ENCODE measurements at regions not wholly inside any gene's neighbourhood (a gene's known extent, or its start where the extent isn't known, plus 50 kb on each side); places are given as distances from the start of the nearest gene placed in this dataset.

DNA sequence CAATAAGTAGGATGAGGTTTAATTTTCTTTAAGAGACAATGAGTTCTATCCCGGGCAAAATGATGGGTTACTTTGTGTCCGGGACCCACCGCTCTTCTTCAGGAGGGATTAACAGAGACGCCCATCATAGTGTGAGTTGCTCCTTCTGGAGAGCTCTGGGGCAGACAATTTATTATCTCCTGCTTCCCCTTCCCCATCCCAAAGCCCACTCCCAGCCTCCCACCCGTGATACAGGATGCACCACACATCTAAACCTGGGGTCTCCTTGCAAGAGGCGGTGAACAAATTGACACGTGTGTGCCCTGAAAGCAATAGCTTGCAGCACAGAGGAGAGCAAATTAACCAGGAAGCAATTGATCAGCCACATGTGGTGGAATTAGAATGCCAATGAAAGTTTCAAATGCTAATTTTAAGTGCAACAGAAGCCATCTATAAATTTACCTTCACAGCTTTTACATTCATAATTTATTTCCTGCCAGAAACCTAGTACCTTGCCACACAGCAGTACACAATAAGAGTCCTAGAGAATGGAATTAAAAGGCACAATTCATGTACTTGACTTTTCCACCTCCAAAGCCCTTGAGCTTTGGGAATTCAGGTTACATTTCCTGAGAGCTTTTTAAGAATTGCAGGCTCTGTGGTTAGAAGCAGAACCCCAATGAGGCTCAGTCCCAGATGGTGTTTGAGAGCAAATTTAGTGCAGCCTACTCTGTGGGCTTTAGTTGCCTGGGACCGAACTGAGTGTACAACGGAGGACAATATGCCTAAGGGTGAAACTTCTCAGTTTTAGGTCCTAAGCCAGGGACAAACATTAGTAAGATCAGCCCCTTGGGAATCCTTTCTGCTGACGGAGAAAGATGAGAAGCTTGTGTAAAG is 399.6 kb downstream of the MED10 start:
- no peaks in the 10 kb centered on the region for H3K9me3 ChIP-seq (ENCODE audit: control insufficient read depth in 1 of 2, low read length in 2 of 2)
- H3K4me1 ChIP-seq (ENCODE audit: control insufficient read depth in 1 of 2, insufficient read depth in 2 of 2, low read length in 2 of 2): no peaks in the 10 kb centered on the region
- H3K27me3 ChIP-seq (ENCODE audit: control insufficient read depth in 1 of 2, insufficient read depth in 2 of 2, low read length in 2 of 2): no peaks in the 10 kb centered on the region
- no peak overlapping the region for H3K9ac ChIP-seq (ENCODE audit: low read depth in 1 of 2, low read length in 2 of 2)
- H3K4me3 ChIP-seq (ENCODE audit: low read depth in 1 of 2, low read length in 2 of 2): no peak overlapping the region
- no peak overlapping the region for H3K27ac ChIP-seq (ENCODE audit: low read depth, low read length)
- H3K36me3 ChIP-seq (ENCODE audit: control insufficient read depth in 1 of 2, insufficient read depth in 2 of 2, low read length in 2 of 2): no peaks in the 10 kb centered on the region

DNA sequence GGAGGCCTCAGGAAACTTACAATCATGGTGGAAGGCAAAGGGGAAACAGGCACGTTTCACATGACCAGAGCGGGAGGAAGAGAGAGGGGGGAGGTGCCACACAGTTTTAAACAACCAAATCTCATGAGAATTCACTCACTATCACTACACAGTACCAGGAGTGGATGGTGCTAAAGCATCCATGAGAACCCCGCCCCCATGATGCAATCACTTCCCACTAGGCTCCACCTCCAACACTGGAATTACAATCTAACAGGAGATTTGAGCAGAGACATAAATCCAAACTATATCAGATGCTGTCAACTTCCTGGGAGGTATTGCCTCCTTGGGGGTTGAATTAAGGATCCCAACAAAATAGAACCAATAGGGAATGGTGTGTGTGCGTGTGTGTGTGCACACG is 407.1 kb downstream of the MED10 start:
- Histone ChIP-seq H3K27ac (ENCODE audit: low read depth, low read length) (no peak overlapping the region), H3K4me1 (ENCODE audit: control insufficient read depth in 1 of 2, insufficient read depth in 2 of 2, low read length in 2 of 2) (no peaks in the 10 kb centered on the region)

GRCh38 chr5:5969942-5970483 is 408.3 kb downstream of the MED10 start:
- no peak overlapping the region for H3K27ac ChIP-seq (ENCODE audit: low read depth, low read length)
- no peak overlapping the region for H3K9ac ChIP-seq (ENCODE audit: low read depth in 1 of 2, low read length in 2 of 2)
- H3K36me3 ChIP-seq (ENCODE audit: control insufficient read depth in 1 of 2, insufficient read depth in 2 of 2, low read length in 2 of 2): no peaks in the 10 kb centered on the region
- no peaks in the 10 kb centered on the region for H3K9me3 ChIP-seq (ENCODE audit: control insufficient read depth in 1 of 2, low read length in 2 of 2)
- H3K27me3 ChIP-seq (ENCODE audit: control insufficient read depth in 1 of 2, insufficient read depth in 2 of 2, low read length in 2 of 2): no peaks in the 10 kb centered on the region
- no peak overlapping the region for H3K4me3 ChIP-seq (ENCODE audit: low read depth in 1 of 2, low read length in 2 of 2)
- no peaks in the 10 kb centered on the region for H3K4me1 ChIP-seq (ENCODE audit: control insufficient read depth in 1 of 2, insufficient read depth in 2 of 2, low read length in 2 of 2)

More for the DNA sequence above, 407.1 kb downstream of the MED10 start:
- no peak overlapping the region for H3K9ac ChIP-seq (ENCODE audit: low read depth in 1 of 2, low read length in 2 of 2)
- no peak overlapping the region for H3K4me3 ChIP-seq (ENCODE audit: low read depth in 1 of 2, low read length in 2 of 2)
- H3K9me3 ChIP-seq (ENCODE audit: control insufficient read depth in 1 of 2, low read length in 2 of 2): no peaks in the 10 kb centered on the region
- no peaks in the 10 kb centered on the region for H3K36me3 ChIP-seq (ENCODE audit: control insufficient read depth in 1 of 2, insufficient read depth in 2 of 2, low read length in 2 of 2)
- no peaks in the 10 kb centered on the region for H3K27me3 ChIP-seq (ENCODE audit: control insufficient read depth in 1 of 2, insufficient read depth in 2 of 2, low read length in 2 of 2)

DNA sequence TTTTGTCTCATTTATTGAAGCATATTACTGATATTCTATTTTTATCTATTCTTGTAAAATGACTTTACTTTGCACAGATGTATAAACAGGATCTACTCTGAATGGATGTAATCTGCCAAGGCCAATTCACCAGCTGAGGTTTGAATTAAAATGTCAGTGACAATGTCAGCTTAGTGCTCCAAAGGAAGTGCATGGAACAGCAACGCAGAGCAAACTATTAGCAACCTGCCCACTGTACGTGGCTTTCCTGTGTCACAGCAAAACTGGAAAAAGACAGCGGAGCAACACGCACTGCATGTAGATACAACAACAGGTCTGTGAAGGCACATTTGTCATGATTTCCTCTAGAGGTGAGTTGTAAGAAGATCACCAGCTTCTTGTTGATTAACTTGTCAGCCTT is 409.4 kb downstream of the MED10 start:
- H3K27ac ChIP-seq (ENCODE audit: low read depth, low read length): no peak overlapping the region
- H3K4me3 ChIP-seq (ENCODE audit: low read depth in 1 of 2, low read length in 2 of 2): no peak overlapping the region
- H3K9ac ChIP-seq (ENCODE audit: low read depth in 1 of 2, low read length in 2 of 2): no peak overlapping the region
- H3K27me3 ChIP-seq (ENCODE audit: control insufficient read depth in 1 of 2, insufficient read depth in 2 of 2, low read length in 2 of 2): no peaks in the 10 kb centered on the region
- H3K9me3 ChIP-seq (ENCODE audit: control insufficient read depth in 1 of 2, low read length in 2 of 2): peaks cover 0 to 5% of the 10 kb centered on the region in 2 donors
- no peaks in the 10 kb centered on the region for H3K4me1 ChIP-seq (ENCODE audit: control insufficient read depth in 1 of 2, insufficient read depth in 2 of 2, low read length in 2 of 2)
- H3K36me3 ChIP-seq (ENCODE audit: control insufficient read depth in 1 of 2, insufficient read depth in 2 of 2, low read length in 2 of 2): no peaks in the 10 kb centered on the region

DNA sequence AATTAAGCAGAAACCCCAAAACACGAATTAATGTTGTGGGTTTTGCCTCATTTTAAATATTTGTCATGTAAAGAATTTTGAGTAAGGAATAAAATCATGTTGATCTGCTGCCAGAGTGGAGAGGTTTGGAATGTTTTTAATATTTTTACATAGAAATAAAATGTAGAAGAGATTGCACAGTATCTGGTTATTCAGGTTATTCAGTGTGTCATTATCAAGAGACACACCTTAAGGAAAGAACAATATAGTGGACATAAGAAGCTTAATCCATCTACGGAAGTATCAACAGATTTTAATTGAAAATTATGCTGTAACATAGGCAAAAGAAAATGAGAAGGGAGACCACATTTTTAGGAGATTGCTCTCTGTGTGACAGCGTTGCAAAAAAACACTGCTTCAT is 410.4 kb downstream of the MED10 start:
- H3K9ac ChIP-seq (ENCODE audit: low read depth in 1 of 2, low read length in 2 of 2): no peak overlapping the region
- H3K4me1 ChIP-seq (ENCODE audit: control insufficient read depth in 1 of 2, insufficient read depth in 2 of 2, low read length in 2 of 2): no peaks in the 10 kb centered on the region
- H3K36me3 ChIP-seq (ENCODE audit: control insufficient read depth in 1 of 2, insufficient read depth in 2 of 2, low read length in 2 of 2): no peaks in the 10 kb centered on the region
- H3K4me3 ChIP-seq (ENCODE audit: low read depth in 1 of 2, low read length in 2 of 2): no peak overlapping the region
- peaks cover 0 to 5% of the 10 kb centered on the region in 2 donors for H3K9me3 ChIP-seq (ENCODE audit: control insufficient read depth in 1 of 2, low read length in 2 of 2)
- no peaks in the 10 kb centered on the region for H3K27me3 ChIP-seq (ENCODE audit: control insufficient read depth in 1 of 2, insufficient read depth in 2 of 2, low read length in 2 of 2)
- no peak overlapping the region for H3K27ac ChIP-seq (ENCODE audit: low read depth, low read length)

- H3K27me3 ChIP-seq (ENCODE audit: control insufficient read depth in 1 of 2, insufficient read depth in 2 of 2, low read length in 2 of 2): no peaks in the 10 kb centered on the region
- H3K4me3 ChIP-seq (ENCODE audit: low read depth in 1 of 2, low read length in 2 of 2): no peak overlapping the region
- H3K9ac ChIP-seq (ENCODE audit: low read depth in 1 of 2, low read length in 2 of 2): no peak overlapping the region
- H3K4me1 ChIP-seq (ENCODE audit: control insufficient read depth in 1 of 2, insufficient read depth in 2 of 2, low read length in 2 of 2): no peaks in the 10 kb centered on the region
- peaks cover 0 to 5% of the 10 kb centered on the region in 2 donors for H3K9me3 ChIP-seq (ENCODE audit: control insufficient read depth in 1 of 2, low read length in 2 of 2)
- H3K36me3 ChIP-seq (ENCODE audit: control insufficient read depth in 1 of 2, insufficient read depth in 2 of 2, low read length in 2 of 2): no peaks in the 10 kb centered on the region
- H3K27ac ChIP-seq (ENCODE audit: low read depth, low read length): no peak overlapping the region
These were observed 411.0 kb downstream of the MED10 start for GRCh38 chr5:5967373-5967772.

- Histone ChIP-seq H3K36me3 (ENCODE audit: control insufficient read depth in 1 of 2, insufficient read depth in 2 of 2, low read length in 2 of 2) (no peaks in the 10 kb centered on the region), H3K4me3 (ENCODE audit: low read depth in 1 of 2, low read length in 2 of 2) (no peak overlapping the region), H3K27me3 (ENCODE audit: control insufficient read depth in 1 of 2, insufficient read depth in 2 of 2, low read length in 2 of 2) (no peaks in the 10 kb centered on the region), H3K9me3 (ENCODE audit: control insufficient read depth in 1 of 2, low read length in 2 of 2) (peaks cover 0 to 5% of the 10 kb centered on the region in 2 donors), H3K9ac (ENCODE audit: low read depth in 1 of 2, low read length in 2 of 2) (no peak overlapping the region), H3K4me1 (ENCODE audit: control insufficient read depth in 1 of 2, insufficient read depth in 2 of 2, low read length in 2 of 2) (no peaks in the 10 kb centered on the region), H3K27ac (ENCODE audit: low read depth, low read length) (no peak overlapping the region)
These were observed 413.2 kb downstream of the MED10 start for GRCh38 chr5:5965132-5965531.

DNA sequence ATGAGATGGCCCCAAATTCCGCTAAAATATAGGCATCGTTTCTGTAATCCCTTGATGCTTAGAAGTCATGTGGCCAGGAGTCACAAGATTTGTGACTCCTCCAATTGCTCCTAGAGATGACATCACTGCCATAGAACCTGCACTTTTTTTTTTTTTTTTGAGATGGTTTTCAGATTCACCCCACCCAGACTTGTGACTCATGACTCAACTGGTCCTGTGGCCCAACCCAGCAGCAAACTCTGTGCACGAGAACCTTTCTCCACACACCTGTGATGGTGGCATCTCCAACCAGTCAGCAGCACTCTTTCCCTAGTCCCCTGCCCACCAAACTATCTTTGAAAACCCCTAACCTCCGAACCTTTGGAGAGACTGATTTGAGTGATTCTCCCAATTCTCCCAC is 414.0 kb downstream of the MED10 start:
- no peak overlapping the region for H3K4me3 ChIP-seq (ENCODE audit: low read depth in 1 of 2, low read length in 2 of 2)
- H3K9ac ChIP-seq (ENCODE audit: low read depth in 1 of 2, low read length in 2 of 2): no peak overlapping the region
- no peaks in the 10 kb centered on the region for H3K4me1 ChIP-seq (ENCODE audit: control insufficient read depth in 1 of 2, insufficient read depth in 2 of 2, low read length in 2 of 2)
- no peaks in the 10 kb centered on the region for H3K27me3 ChIP-seq (ENCODE audit: control insufficient read depth in 1 of 2, insufficient read depth in 2 of 2, low read length in 2 of 2)
- H3K27ac ChIP-seq (ENCODE audit: low read depth, low read length): no peak overlapping the region
- peaks cover 0 to 5% of the 10 kb centered on the region in 2 donors for H3K9me3 ChIP-seq (ENCODE audit: control insufficient read depth in 1 of 2, low read length in 2 of 2)
- H3K36me3 ChIP-seq (ENCODE audit: control insufficient read depth in 1 of 2, insufficient read depth in 2 of 2, low read length in 2 of 2): no peaks in the 10 kb centered on the region

- no peaks in the 10 kb centered on the region for H3K36me3 ChIP-seq (ENCODE audit: control insufficient read depth in 1 of 2, insufficient read depth in 2 of 2, low read length in 2 of 2)
- H3K4me1 ChIP-seq (ENCODE audit: control insufficient read depth in 1 of 2, insufficient read depth in 2 of 2, low read length in 2 of 2): no peaks in the 10 kb centered on the region
- no peaks in the 10 kb centered on the region for H3K9me3 ChIP-seq (ENCODE audit: control insufficient read depth in 1 of 2, low read length in 2 of 2)
- no peak overlapping the region for H3K4me3 ChIP-seq (ENCODE audit: low read depth in 1 of 2, low read length in 2 of 2)
- no peaks in the 10 kb centered on the region for H3K27me3 ChIP-seq (ENCODE audit: control insufficient read depth in 1 of 2, insufficient read depth in 2 of 2, low read length in 2 of 2)
- no peak overlapping the region for H3K9ac ChIP-seq (ENCODE audit: low read depth in 1 of 2, low read length in 2 of 2)
- no peak overlapping the region for H3K27ac ChIP-seq (ENCODE audit: low read depth, low read length)
These were observed 420.6 kb downstream of the MED10 start for GRCh38 chr5:5957737-5958136.

GRCh38 chr5:5954275-5954598 is 424.1 kb downstream of the MED10 start:
- H3K9ac ChIP-seq (ENCODE audit: low read depth in 1 of 2, low read length in 2 of 2): no peak overlapping the region
- no peaks in the 10 kb centered on the region for H3K9me3 ChIP-seq (ENCODE audit: control insufficient read depth in 1 of 2, low read length in 2 of 2)
- H3K27me3 ChIP-seq (ENCODE audit: control insufficient read depth in 1 of 2, insufficient read depth in 2 of 2, low read length in 2 of 2): no peaks in the 10 kb centered on the region
- H3K36me3 ChIP-seq (ENCODE audit: control insufficient read depth in 1 of 2, insufficient read depth in 2 of 2, low read length in 2 of 2): no peaks in the 10 kb centered on the region
- H3K4me1 ChIP-seq (ENCODE audit: control insufficient read depth in 1 of 2, insufficient read depth in 2 of 2, low read length in 2 of 2): no peaks in the 10 kb centered on the region
- H3K27ac ChIP-seq (ENCODE audit: low read depth, low read length): no peak overlapping the region
- H3K4me3 ChIP-seq (ENCODE audit: low read depth in 1 of 2, low read length in 2 of 2): no peak overlapping the region

All from duodenal mucosa (tissue), 2 donors.